ENCODE measurements at regions not wholly inside any gene's neighbourhood (a gene's known extent, or its start where the extent isn't known, plus 50 kb on each side); places are given as distances from the start of the nearest gene placed in this dataset.
A peak's percentile ranks its signal among the peaks of the same experiment; 100 is the strongest.

DNA sequence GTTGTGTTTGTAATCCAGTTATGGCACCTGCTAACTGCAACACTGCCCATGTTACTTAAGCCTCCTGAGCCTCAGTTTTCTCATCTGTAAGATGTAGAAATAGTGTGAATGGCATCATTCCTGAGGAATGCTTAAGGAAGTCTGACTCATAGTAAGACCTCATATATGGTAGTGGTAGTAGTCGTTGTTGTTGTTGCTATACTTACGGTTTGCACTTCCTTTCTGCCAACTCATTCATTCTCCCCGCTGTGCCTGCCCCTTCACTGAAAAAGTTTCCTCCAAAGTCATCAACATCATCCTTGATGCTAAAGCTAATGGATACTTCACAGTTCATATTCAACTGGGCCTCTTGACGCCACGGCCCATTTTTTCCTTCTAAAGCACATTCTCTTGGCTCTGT lies 54.2 kb upstream of the SPANXN3 start:
- peak in 2 of 4 experiments; percentile 18 to 22 for DNase-seq

DNA sequence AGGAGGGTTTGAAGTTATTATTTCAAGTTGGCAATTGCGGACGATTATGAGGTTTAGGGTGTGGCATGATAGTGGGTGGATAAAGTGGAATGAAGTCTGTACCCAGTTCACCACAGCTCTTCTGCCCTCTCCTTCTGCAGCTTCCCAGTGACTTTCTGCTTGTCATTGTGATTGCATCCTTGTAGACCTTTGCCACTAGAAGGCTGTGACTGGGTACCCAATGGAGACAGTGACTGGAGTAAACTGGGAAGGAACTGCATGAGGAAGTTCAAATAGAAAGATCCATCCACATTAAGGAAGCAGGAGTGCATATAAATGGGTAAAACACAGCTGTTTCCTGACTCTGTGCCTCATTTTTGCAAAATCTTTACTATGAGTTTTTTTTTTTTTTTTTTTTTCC lies 53.5 kb upstream of the SPANXN3 start:
- DNase-seq: peak; percentile 2 to 51 (median 28)

DNA sequence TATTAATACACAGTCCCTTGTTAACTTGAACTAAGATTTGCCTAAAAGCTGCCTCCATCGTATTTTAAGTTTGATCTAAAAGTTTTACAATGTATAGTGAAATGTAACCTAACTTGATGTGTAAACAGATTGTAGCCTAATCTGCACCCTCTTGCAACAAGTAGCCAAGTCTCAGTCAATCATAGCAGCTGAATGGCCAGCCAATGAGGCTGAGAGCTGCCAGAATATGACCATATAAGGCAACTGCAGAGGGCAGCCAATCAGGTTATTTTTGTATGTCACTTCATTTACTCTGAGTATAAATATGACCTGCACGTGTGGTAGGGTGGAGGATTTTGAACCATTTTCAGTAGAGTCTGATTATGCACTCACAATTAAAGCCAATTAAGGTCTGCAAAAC lies 51.2 kb upstream of the SPANXN3 start:
- DNase-seq: no peak

Measured in suppressor macrophage (primary cell).